ENCODE measurements at regions not wholly inside any gene's neighbourhood (a gene's known extent, or its start where the extent isn't known, plus 50 kb on each side); places are given as distances from the start of the nearest gene placed in this dataset.

DNA sequence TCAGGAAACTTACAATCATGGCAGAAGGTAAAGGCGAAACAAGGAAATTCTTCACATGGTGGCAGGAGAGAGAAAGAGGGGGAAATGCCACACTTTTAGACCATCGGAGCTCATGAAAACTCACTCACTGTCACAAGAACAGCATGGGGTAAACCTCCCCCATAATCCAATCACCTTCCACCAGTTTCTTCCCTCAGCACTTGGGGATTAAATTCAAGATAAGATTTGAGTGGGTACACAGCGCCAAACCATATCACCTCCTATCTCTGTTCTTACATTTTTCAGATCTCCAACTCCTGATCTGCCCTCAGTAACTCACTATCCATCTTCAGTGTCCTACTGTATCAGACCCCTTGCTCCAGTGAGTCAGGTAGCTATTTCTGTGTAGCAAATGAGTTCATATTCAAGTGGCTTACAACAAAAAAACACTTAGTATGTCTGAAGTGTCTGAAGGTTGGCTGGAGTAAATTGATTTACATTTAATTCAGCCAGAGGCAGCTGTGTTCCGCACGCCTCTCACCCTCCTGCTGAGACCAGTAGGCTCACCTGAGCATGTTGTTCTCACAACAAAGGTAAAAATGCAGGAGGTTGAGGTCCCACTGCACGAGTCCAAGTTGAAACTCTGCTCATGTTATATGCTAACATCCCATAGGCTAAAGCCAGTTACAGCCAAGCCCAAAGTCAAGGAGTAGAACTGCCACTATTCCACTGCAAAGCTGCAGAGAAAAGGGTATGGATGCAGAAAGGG is 180.7 kb upstream of the LMCD1 start:
- TF ChIP-seq CTCF (IDR thresholded peaks at IDR 0.05; ENCODE audit: poor library complexity) (no peak), EZH2phosphoT487 (IDR thresholded peaks at IDR 0.05; ENCODE audit: low read depth, severe bottlenecking, unreplicated experiment) (no peak)
